Panc1 (cell line): ENCODE measurements at regions not wholly inside any gene's neighbourhood (a gene's known extent, or its start where the extent isn't known, plus 50 kb on each side); places are given as distances from the start of the nearest gene placed in this dataset.

Experiments used
- ATAC-seq: fragments of 200-7000 bp; cut with Tn5 transposase; 2 replicates; pipeline ENCODE4 v1.9.1; 2020; ENCODE audit warnings: mild to moderate bottlenecking, moderate library complexity
- BruUV-seq: library from RNA; stranded (reverse); fragments of 400-500 nt; replicated peaks from 2 replicates; lab custom pipeline; 2021; lab: Mats Ljungman, UMichigan
- CTCF ChIA-PET: fragments of 300-600 bp; sonication (Branson Sonifier 250); formaldehyde crosslinking; loops from one replicate; lab custom pipeline; 2022; ENCODE audit warnings: antibody characterized with exemption; lab: Charles Lee
- POLR2A ChIA-PET: fragments of 300-600 bp; sonication (Branson Sonifier 250); formaldehyde crosslinking; loops from one replicate; lab custom pipeline; 2022; ENCODE audit warnings: antibody characterized with exemption; lab: Charles Lee
- DNase-seq: peaks from one replicate; pipeline ENCODE4 v3.0.0-alpha.2; 2010; ENCODE audit warnings: low read depth, low spot score
- H3K27ac ChIP-seq: 2 replicates; pipeline ENCODE4 v1.5.1; 2011; ENCODE audit warnings: mild to moderate bottlenecking, low read length, inconsistent platforms
- H3K27me3 ChIP-seq: fragments of 200-500 bp; sonication (Bioruptor generic); 2 replicates; pipeline ENCODE4 v1.6.0; 2014; ENCODE audit warnings: low read length, inconsistent platforms; ENCODE audit not compliant: control insufficient read depth, insufficient read depth
- H3K36me3 ChIP-seq: fragments of 200-500 bp; sonication (Bioruptor generic); 2 replicates; pipeline ENCODE4 v1.5.1; 2014; ENCODE audit warnings: inconsistent platforms, mild to moderate bottlenecking, low read length, moderate library complexity; ENCODE audit not compliant: control insufficient read depth, insufficient read depth
- H3K4me1 ChIP-seq: 2 replicates; pipeline ENCODE4 v1.5.1; 2011; ENCODE audit warnings: inconsistent platforms, mild to moderate bottlenecking, low read length, moderate library complexity; ENCODE audit not compliant: control insufficient read depth, insufficient read depth
- H3K4me3 ChIP-seq, 2 experiments: 2 replicates each; pipeline ENCODE4 v1.5.1; 2011 to 2012; ENCODE audit warnings: low read depth in 2 of 2, low read length in 2 of 2, mild to moderate bottlenecking in 2 of 2, inconsistent platforms in 1 of 2, moderate library complexity in 1 of 2
- H3K9me3 ChIP-seq: fragments of 200-500 bp; sonication (Bioruptor generic); 2 replicates; pipeline ENCODE4 v1.5.1; 2014; ENCODE audit warnings: low read depth, mild to moderate bottlenecking, inconsistent platforms, low read length, moderate library complexity; ENCODE audit not compliant: control insufficient read depth, insufficient read depth
- POLR2AphosphoS5 ChIP-seq: IDR thresholded peaks from 2 replicates; pipeline ENCODE4 v1.6.1; 2012; ENCODE audit warnings: mild to moderate bottlenecking, low read depth, low read length, moderate library complexity
- REST ChIP-seq, 2 experiments: IDR thresholded peaks; 2 replicates each; pipeline ENCODE4 v1.6.1; 2011 to 2012; ENCODE audit warnings: low read depth in 2 of 2, control low read depth in 1 of 2, low read length in 1 of 2, mild to moderate bottlenecking in 1 of 2, moderate library complexity in 1 of 2; ENCODE audit not compliant: insufficient read depth in 1 of 2
- SIN3A ChIP-seq: IDR thresholded peaks from 2 replicates; pipeline ENCODE4 v1.6.1; 2012; ENCODE audit warnings: low read depth, mild to moderate bottlenecking, low read length, moderate library complexity, borderline replicate concordance; ENCODE audit not compliant: insufficient read depth
- TCF7L2 ChIP-seq: IDR thresholded peaks from 2 replicates; pipeline ENCODE4 v1.6.1; 2011; ENCODE audit warnings: mild to moderate bottlenecking, low read depth, low read length, inconsistent platforms
- in situ Hi-C: cut with HindIII; loops from 2 replicates; pipeline ENCODE4 v1.10.0; 2016; ENCODE audit warnings: low sequenced_read_pairs, low pct_unique_long_range_greater_than_20kb
- intact Hi-C: fragments of 100-400 bp; cut with micrococcal nuclease; formaldehyde crosslinking; loops from one replicate; pipeline ENCODE4 v1.10.0; 2022; ENCODE audit not compliant: unreplicated experiment
- TF ChIP-seq, protein P1 (sequence below): fragments of 450-650 bp; IDR thresholded peaks from 2 replicates; pipeline ENCODE4 v1.5.1; 2017; ENCODE audit warnings: mild to moderate bottlenecking

- no peak for DNase-seq
- Histone ChIP-seq H3K9me3 (no peaks in the 10 kb centered on the region), H3K27me3 (no peaks in the 10 kb centered on the region), H3K4me3 (no peak overlapping the region), H3K27ac (no peak overlapping the region), H3K4me1 (no peaks in the 10 kb centered on the region), H3K36me3 (no peaks in the 10 kb centered on the region)
- intact Hi-C loops = no loop called here
- CTCF ChIA-PET = no interaction called here
- in situ Hi-C loops = no loop called here
- no peak for ATAC-seq
- BruUV-seq = no TSS peak
- no peak for TF ChIP-seq POLR2AphosphoS5
- TF ChIP-seq SIN3A = no peak
- no peak for TF ChIP-seq REST (IDR thresholded peaks at IDR 0.05; ENCODE audit: insufficient read depth in 1 of 2, low read depth in 2 of 2, low read length in 1 of 2)
- TF ChIP-seq TCF7L2 = no peak
- TF ChIP-seq, protein P1, sequence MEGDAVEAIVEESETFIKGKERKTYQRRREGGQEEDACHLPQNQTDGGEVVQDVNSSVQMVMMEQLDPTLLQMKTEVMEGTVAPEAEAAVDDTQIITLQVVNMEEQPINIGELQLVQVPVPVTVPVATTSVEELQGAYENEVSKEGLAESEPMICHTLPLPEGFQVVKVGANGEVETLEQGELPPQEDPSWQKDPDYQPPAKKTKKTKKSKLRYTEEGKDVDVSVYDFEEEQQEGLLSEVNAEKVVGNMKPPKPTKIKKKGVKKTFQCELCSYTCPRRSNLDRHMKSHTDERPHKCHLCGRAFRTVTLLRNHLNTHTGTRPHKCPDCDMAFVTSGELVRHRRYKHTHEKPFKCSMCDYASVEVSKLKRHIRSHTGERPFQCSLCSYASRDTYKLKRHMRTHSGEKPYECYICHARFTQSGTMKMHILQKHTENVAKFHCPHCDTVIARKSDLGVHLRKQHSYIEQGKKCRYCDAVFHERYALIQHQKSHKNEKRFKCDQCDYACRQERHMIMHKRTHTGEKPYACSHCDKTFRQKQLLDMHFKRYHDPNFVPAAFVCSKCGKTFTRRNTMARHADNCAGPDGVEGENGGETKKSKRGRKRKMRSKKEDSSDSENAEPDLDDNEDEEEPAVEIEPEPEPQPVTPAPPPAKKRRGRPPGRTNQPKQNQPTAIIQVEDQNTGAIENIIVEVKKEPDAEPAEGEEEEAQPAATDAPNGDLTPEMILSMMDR = no peak
- POLR2A ChIA-PET = no interaction called here
Measured at GRCh38 chr3:68467465-68467864, 464.9 kb downstream of the TAFA4 start.

GRCh38 chr3:68458581-68458980 lies 473.8 kb downstream of the TAFA4 start:
- no TSS peak for BruUV-seq
- no peaks in the 10 kb centered on the region for H3K36me3 ChIP-seq
- TF ChIP-seq SIN3A (no peak), TCF7L2 (no peak), REST (IDR thresholded peaks at IDR 0.05; ENCODE audit: insufficient read depth in 1 of 2, low read depth in 2 of 2, low read length in 1 of 2) (no peak), POLR2AphosphoS5 (no peak)
- TF ChIP-seq, protein P1 = no peak
- H3K9me3 ChIP-seq = no peaks in the 10 kb centered on the region
- no peak overlapping the region for H3K27ac ChIP-seq
- H3K4me1 ChIP-seq = no peaks in the 10 kb centered on the region
- intact Hi-C loops (no loop called here), in situ Hi-C loops (no loop called here)
- ATAC-seq (no peak), DNase-seq (no peak)
- ChIA-PET POLR2A (no interaction called here), CTCF (no interaction called here)
- no peaks in the 10 kb centered on the region for H3K27me3 ChIP-seq
- no peak overlapping the region for H3K4me3 ChIP-seq
